ENCODE measurements at regions not wholly inside any gene's neighbourhood (a gene's known extent, or its start where the extent isn't known, plus 50 kb on each side); places are given as distances from the start of the nearest gene placed in this dataset.

DNA sequence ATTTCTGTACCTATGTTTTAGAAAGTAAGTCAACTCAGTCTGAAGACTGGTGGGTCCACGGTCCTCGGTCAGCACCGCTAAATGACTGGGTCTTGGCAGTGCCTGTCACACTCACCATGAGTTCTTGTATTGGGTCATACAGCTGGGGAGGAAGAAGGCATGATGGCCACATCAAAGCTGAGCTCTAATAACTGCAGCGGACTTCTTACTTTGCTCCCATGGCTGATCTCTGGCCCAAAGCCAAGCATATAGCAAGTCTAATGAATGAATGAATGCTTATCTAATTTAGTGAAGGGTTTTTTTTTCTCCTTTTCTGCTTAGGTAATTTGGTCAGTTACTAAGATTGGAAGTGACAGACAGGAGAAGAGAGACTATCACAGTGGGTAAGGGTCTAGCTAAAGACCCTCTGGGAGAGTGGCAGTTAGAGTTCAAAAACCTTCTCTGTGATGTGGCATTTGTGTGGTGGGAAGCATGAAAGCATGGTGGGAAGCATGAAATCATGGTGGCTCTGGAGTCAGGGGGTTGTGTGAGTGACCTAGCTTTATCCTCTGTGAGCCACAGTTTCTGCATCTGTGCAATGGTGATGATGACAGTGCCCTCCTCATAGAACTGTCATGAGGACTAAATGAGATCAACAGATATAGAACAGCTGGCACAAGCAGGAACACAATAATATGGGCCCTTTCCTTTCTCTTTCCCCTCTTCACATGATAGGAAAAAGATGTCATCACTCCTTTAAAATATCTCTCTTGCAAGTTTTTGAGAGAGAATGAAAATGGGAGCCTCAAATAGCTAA is 78.9 kb upstream of the JAK1 start:
- no peak overlapping the region for H3K4me3 ChIP-seq
- H3K36me3 ChIP-seq (ENCODE audit: low read depth): no peaks in the 10 kb centered on the region
- DNase-seq: no peak
- no peaks in the 10 kb centered on the region for H3K4me1 ChIP-seq (ENCODE audit: low read depth)
- ATAC-seq: no peak
- no peaks in the 10 kb centered on the region for H3K9me3 ChIP-seq
- intact Hi-C loops (cut with DNase I, micrococcal nuclease): no loop called here
- TF ChIP-seq CTCF (IDR thresholded peaks at IDR 0.05): no peak

DNA sequence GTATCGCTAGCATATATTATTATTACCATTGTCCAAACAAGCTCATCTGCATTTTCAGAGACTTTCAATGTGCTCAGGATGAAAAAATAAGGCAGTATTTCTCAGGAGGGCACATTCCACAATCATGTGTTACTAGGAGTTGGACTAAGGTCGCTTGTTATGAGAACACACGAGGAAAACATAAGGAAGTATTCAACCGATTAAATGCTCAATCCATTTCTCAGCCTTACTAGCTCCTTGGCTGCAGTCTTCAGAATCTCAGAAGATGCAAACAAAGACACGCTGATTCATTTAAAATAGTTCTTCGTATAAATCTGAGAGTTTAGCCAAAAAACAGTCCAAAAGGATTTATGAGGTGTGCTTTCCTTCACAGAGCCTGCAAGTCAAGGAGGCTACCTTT is 82.0 kb upstream of the JAK1 start:
- no peak overlapping the region for H3K4me3 ChIP-seq
- H3K4me1 ChIP-seq (ENCODE audit: low read depth): peaks cover 3% of the 10 kb centered on the region
- no peak for TF ChIP-seq CTCF (IDR thresholded peaks at IDR 0.05)
- H3K9me3 ChIP-seq: no peaks in the 10 kb centered on the region
- no peak for ATAC-seq
- no peak for DNase-seq
- intact Hi-C loops (cut with DNase I, micrococcal nuclease): no loop called here
- H3K36me3 ChIP-seq (ENCODE audit: low read depth): no peaks in the 10 kb centered on the region

GRCh38 chr1:65049941-65050713 is 83.8 kb upstream of the JAK1 start:
- ATAC-seq: no peak
- DNase-seq: no peak
- H3K9me3 ChIP-seq: no peaks in the 10 kb centered on the region
- H3K4me1 ChIP-seq (ENCODE audit: low read depth): peaks cover 3% of the 10 kb centered on the region
- TF ChIP-seq CTCF (IDR thresholded peaks at IDR 0.05): no peak
- H3K36me3 ChIP-seq (ENCODE audit: low read depth): no peaks in the 10 kb centered on the region
- intact Hi-C loops (cut with DNase I, micrococcal nuclease): no loop called here
- no peak overlapping the region for H3K4me3 ChIP-seq

- intact Hi-C loops (cut with DNase I, micrococcal nuclease): no loop called here
- no peak for DNase-seq
- H3K4me1 ChIP-seq (ENCODE audit: low read depth): peaks cover 3% of the 10 kb centered on the region
- no peaks in the 10 kb centered on the region for H3K9me3 ChIP-seq
- TF ChIP-seq CTCF (IDR thresholded peaks at IDR 0.05): no peak
- ATAC-seq: peak; percentile 38
- no peaks in the 10 kb centered on the region for H3K36me3 ChIP-seq (ENCODE audit: low read depth)
- no peak overlapping the region for H3K4me3 ChIP-seq
These were observed 84.4 kb upstream of the JAK1 start for GRCh38 chr1:65050735-65051134.

DNA sequence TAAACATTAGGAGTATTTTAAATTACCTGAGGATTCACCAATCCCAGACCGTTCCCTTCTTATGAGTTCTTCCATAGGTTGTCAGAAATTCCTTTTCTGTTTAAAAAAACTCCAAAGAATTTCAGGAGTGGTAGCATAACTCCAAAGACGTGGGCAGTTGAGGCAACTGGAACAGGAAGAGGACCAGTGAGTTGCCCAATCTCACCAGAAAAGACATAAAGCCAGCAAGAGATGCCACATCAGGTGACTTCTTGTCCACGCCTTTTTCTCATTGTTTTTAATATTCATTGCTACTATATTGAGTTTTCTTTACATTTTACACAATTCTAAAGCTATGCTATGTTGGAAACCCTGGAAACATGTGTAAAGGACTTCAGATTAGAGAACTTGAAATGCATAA is 88.1 kb upstream of the JAK1 start:
- DNase-seq: no peak
- TF ChIP-seq CTCF (IDR thresholded peaks at IDR 0.05): no peak
- Histone ChIP-seq H3K4me3 (no peak overlapping the region), H3K4me1 (ENCODE audit: low read depth) (peaks cover 3% of the 10 kb centered on the region), H3K36me3 (ENCODE audit: low read depth) (no peaks in the 10 kb centered on the region), H3K9me3 (no peaks in the 10 kb centered on the region)
- intact Hi-C loops (cut with DNase I, micrococcal nuclease): no loop called here
- no peak for ATAC-seq
